Stimulated activated effector memory CD8-positive, alpha-beta T cell treated with anti-CD3 and anti-CD28 coated beads, Interleukin-12 subunit alpha, Interleukin-12 subunit beta, amount 100 ng/mL, for 72 hours (primary cell): ENCODE measurements at regions not wholly inside any gene's neighbourhood (a gene's known extent, or its start where the extent isn't known, plus 50 kb on each side); places are given as distances from the start of the nearest gene placed in this dataset.

Experiments used
- ATAC-seq: fragments of 150-1000 bp; cut with Tn5 transposase; 2 replicates; pipeline ENCODE4 v1.10.0; 2021
- DNase-seq, 2 donors: peaks; one replicate each; pipeline ENCODE4 v3.0.0; 2021 to 2022; ENCODE audit warnings: low spot score in 2 of 2
- H3K27ac Mint-ChIP-seq: one replicate; pipeline ENCODE4 v1.8.0; 2022; ENCODE audit warnings: mild to moderate bottlenecking, mixed read lengths
- H3K36me3 Mint-ChIP-seq: one replicate; pipeline ENCODE4 v1.8.0; 2022; ENCODE audit warnings: mild to moderate bottlenecking, mixed read lengths
- H3K4me1 Mint-ChIP-seq: one replicate; pipeline ENCODE4 v1.8.0; 2022; ENCODE audit warnings: mixed read lengths
- H3K4me3 Mint-ChIP-seq: one replicate; pipeline ENCODE4 v1.8.0; 2022; ENCODE audit warnings: mild to moderate bottlenecking, mixed read lengths
- H3K9me3 Mint-ChIP-seq: one replicate; pipeline ENCODE4 v1.8.0; 2022; ENCODE audit warnings: mixed read lengths

- no peaks in the 10 kb centered on the region for H3K4me1 Mint-ChIP-seq
- DNase-seq (no peak), ATAC-seq (no peak)
- no peaks in the 10 kb centered on the region for H3K36me3 Mint-ChIP-seq
- H3K27ac Mint-ChIP-seq: no peak overlapping the region
- H3K9me3 Mint-ChIP-seq: peaks cover 7% of the 10 kb centered on the region
- no peak overlapping the region for H3K4me3 Mint-ChIP-seq
These were observed 179.6 kb upstream of the HTR2A start for GRCh38 chr13:47076500-47076899.

- no peak for ATAC-seq
These were observed 172.3 kb upstream of the HTR2A start for GRCh38 chr13:47069133-47069532.

GRCh38 chr13:47067306-47067705 is 170.5 kb upstream of the HTR2A start:
- no peak for DNase-seq
- no peak for ATAC-seq
- no peak overlapping the region for H3K27ac Mint-ChIP-seq
- no peaks in the 10 kb centered on the region for H3K36me3 Mint-ChIP-seq
- H3K9me3 Mint-ChIP-seq: peaks cover 5% of the 10 kb centered on the region
- H3K4me3 Mint-ChIP-seq: no peak overlapping the region
- H3K4me1 Mint-ChIP-seq: no peaks in the 10 kb centered on the region

More at GRCh38 chr13:47069133-47069532, 172.3 kb upstream of the HTR2A start:
- Mint-ChIP-seq H3K27ac (no peak overlapping the region), H3K4me1 (no peaks in the 10 kb centered on the region), H3K4me3 (no peak overlapping the region), H3K9me3 (no peaks in the 10 kb centered on the region), H3K36me3 (no peaks in the 10 kb centered on the region)
- DNase-seq: no peak

- Mint-ChIP-seq H3K36me3 (no peaks in the 10 kb centered on the region), H3K4me1 (no peaks in the 10 kb centered on the region), H3K9me3 (peaks cover 9% of the 10 kb centered on the region), H3K27ac (no peak overlapping the region), H3K4me3 (no peak overlapping the region)
- DNase-seq (no peak), ATAC-seq (no peak)
These were observed 169.4 kb upstream of the HTR2A start for GRCh38 chr13:47066226-47066625.

GRCh38 chr13:47064381-47064780 is 167.5 kb upstream of the HTR2A start:
- Mint-ChIP-seq H3K4me3 (no peak overlapping the region), H3K27ac (no peak overlapping the region), H3K9me3 (peaks cover 10% of the 10 kb centered on the region), H3K4me1 (no peaks in the 10 kb centered on the region), H3K36me3 (no peaks in the 10 kb centered on the region)
- ATAC-seq: no peak
- DNase-seq: no peak

GRCh38 chr13:47049276-47049989 is 152.6 kb upstream of the HTR2A start:
- Mint-ChIP-seq H3K9me3 (no peaks in the 10 kb centered on the region), H3K4me1 (no peaks in the 10 kb centered on the region), H3K27ac (no peak overlapping the region), H3K36me3 (no peaks in the 10 kb centered on the region), H3K4me3 (no peak overlapping the region)
- ATAC-seq: no peak
- no peak for DNase-seq

- H3K9me3 Mint-ChIP-seq: peaks cover 3% of the 10 kb centered on the region
- no peak overlapping the region for H3K27ac Mint-ChIP-seq
- H3K4me3 Mint-ChIP-seq: no peak overlapping the region
- no peaks in the 10 kb centered on the region for H3K4me1 Mint-ChIP-seq
- ATAC-seq (no peak), DNase-seq (no peak)
- no peaks in the 10 kb centered on the region for H3K36me3 Mint-ChIP-seq
These were observed 149.9 kb upstream of the HTR2A start for GRCh38 chr13:47046706-47047105.

GRCh38 chr13:47044842-47045241 is 148.0 kb upstream of the HTR2A start:
- peaks cover 3% of the 10 kb centered on the region for H3K9me3 Mint-ChIP-seq
- DNase-seq (no peak), ATAC-seq (no peak)
- H3K27ac Mint-ChIP-seq: no peak overlapping the region
- H3K4me1 Mint-ChIP-seq: no peaks in the 10 kb centered on the region
- H3K4me3 Mint-ChIP-seq: no peak overlapping the region
- no peaks in the 10 kb centered on the region for H3K36me3 Mint-ChIP-seq

- peaks cover 3% of the 10 kb centered on the region for H3K9me3 Mint-ChIP-seq
- DNase-seq (no peak), ATAC-seq (no peak)
- no peak overlapping the region for H3K4me3 Mint-ChIP-seq
- no peaks in the 10 kb centered on the region for H3K4me1 Mint-ChIP-seq
- no peaks in the 10 kb centered on the region for H3K36me3 Mint-ChIP-seq
- no peak overlapping the region for H3K27ac Mint-ChIP-seq
These were observed 142.3 kb upstream of the HTR2A start for GRCh38 chr13:47039106-47039505.

- no peaks in the 10 kb centered on the region for H3K4me1 Mint-ChIP-seq
- no peaks in the 10 kb centered on the region for H3K9me3 Mint-ChIP-seq
- H3K27ac Mint-ChIP-seq: no peak overlapping the region
- DNase-seq: no peak
- H3K36me3 Mint-ChIP-seq: no peaks in the 10 kb centered on the region
- no peak for ATAC-seq
- no peak overlapping the region for H3K4me3 Mint-ChIP-seq
These were observed 141.3 kb upstream of the HTR2A start for GRCh38 chr13:47038188-47038587.

GRCh38 chr13:47036294-47037008 is 139.6 kb upstream of the HTR2A start:
- ATAC-seq (no peak), DNase-seq (no peak)
- Mint-ChIP-seq H3K9me3 (no peaks in the 10 kb centered on the region), H3K36me3 (no peaks in the 10 kb centered on the region), H3K27ac (no peak overlapping the region), H3K4me3 (no peak overlapping the region), H3K4me1 (no peaks in the 10 kb centered on the region)

- Mint-ChIP-seq H3K9me3 (no peaks in the 10 kb centered on the region), H3K36me3 (no peaks in the 10 kb centered on the region)
These were observed 136.4 kb upstream of the HTR2A start for GRCh38 chr13:47033216-47033615.

GRCh38 chr13:47027780-47028437 is 131.1 kb upstream of the HTR2A start:
- H3K36me3 Mint-ChIP-seq: no peaks in the 10 kb centered on the region
- H3K4me1 Mint-ChIP-seq: no peaks in the 10 kb centered on the region
- no peak for DNase-seq
- H3K9me3 Mint-ChIP-seq: no peaks in the 10 kb centered on the region
- no peak overlapping the region for H3K4me3 Mint-ChIP-seq
- no peak for ATAC-seq
- H3K27ac Mint-ChIP-seq: no peak overlapping the region

More at GRCh38 chr13:47033216-47033615, 136.4 kb upstream of the HTR2A start:
- no peak overlapping the region for H3K27ac Mint-ChIP-seq
- DNase-seq: no peak
- no peak for ATAC-seq
- no peaks in the 10 kb centered on the region for H3K4me1 Mint-ChIP-seq
- no peak overlapping the region for H3K4me3 Mint-ChIP-seq

- no peaks in the 10 kb centered on the region for H3K9me3 Mint-ChIP-seq
- no peak overlapping the region for H3K4me3 Mint-ChIP-seq
- DNase-seq (no peak), ATAC-seq (no peak)
- H3K27ac Mint-ChIP-seq: no peak overlapping the region
- H3K36me3 Mint-ChIP-seq: no peaks in the 10 kb centered on the region
- no peaks in the 10 kb centered on the region for H3K4me1 Mint-ChIP-seq
These were observed 129.1 kb upstream of the HTR2A start for GRCh38 chr13:47025791-47026447.

- DNase-seq (no peak), ATAC-seq (no peak)
- no peaks in the 10 kb centered on the region for H3K4me1 Mint-ChIP-seq
- no peak overlapping the region for H3K4me3 Mint-ChIP-seq
- peaks cover 3% of the 10 kb centered on the region for H3K9me3 Mint-ChIP-seq
- H3K36me3 Mint-ChIP-seq: no peaks in the 10 kb centered on the region
- no peak overlapping the region for H3K27ac Mint-ChIP-seq
These were observed 123.1 kb upstream of the HTR2A start for GRCh38 chr13:47019977-47020376.
